C4-2B (cell line): ENCODE measurements at regions not wholly inside any gene's neighbourhood (a gene's known extent, or its start where the extent isn't known, plus 50 kb on each side); places are given as distances from the start of the nearest gene placed in this dataset.

ENCODE experiments used
- CTCF ChIP-seq: fragments of 450-650 bp; conservative IDR thresholded peaks from 2 replicates; pipeline ENCODE4 v1.5.1; 2017; ENCODE audit warnings: mild to moderate bottlenecking
- ZFX ChIP-seq: fragments of 450-650 bp; IDR thresholded peaks from 2 replicates; pipeline ENCODE4 v1.6.1; 2017

GRCh38 chr5:4383518-4384198, 756.5 kb upstream of the ADAMTS16 start:
- TF ChIP-seq CTCF = no peak
- TF ChIP-seq ZFX = no peak
